NB4 (cell line): ENCODE measurements at regions not wholly inside any gene's neighbourhood (a gene's known extent, or its start where the extent isn't known, plus 50 kb on each side); places are given as distances from the start of the nearest gene placed in this dataset.

Experiments used
- DNase-seq: peaks from one replicate; pipeline ENCODE4 v3.0.0; 2010; ENCODE audit warnings: low read depth
- H3K4me3 ChIP-seq: one replicate; pipeline ENCODE4 v1.5.1; 2011; ENCODE audit warnings: mild to moderate bottlenecking, low read depth, low read length, moderate library complexity
- CTCF ChIP-seq: IDR thresholded peaks from one replicate; pipeline ENCODE4 v1.5.1; 2012; ENCODE audit warnings: low read depth, low read length
- MAX ChIP-seq: IDR thresholded peaks from 2 replicates; pipeline ENCODE4 v1.6.1; 2011; ENCODE audit warnings: low read depth, low read length
- MYC ChIP-seq: IDR thresholded peaks from 2 replicates; pipeline ENCODE4 v1.6.1; 2011; ENCODE audit warnings: low read depth, low read length
- POLR2A ChIP-seq: IDR thresholded peaks from 2 replicates; pipeline ENCODE4 v1.6.1; 2011; ENCODE audit warnings: mild to moderate bottlenecking; ENCODE audit not compliant: insufficient read length; ENCODE audit errors: extremely low read depth

- no peak for DNase-seq
- TF ChIP-seq MYC (no peak), POLR2A (no peak), CTCF (no peak), MAX (no peak)
Observed at GRCh38 chr21:16438761-16439160, 709.0 kb downstream of the USP25 start.

GRCh38 chr21:16441789-16442188, 712.0 kb downstream of the USP25 start:
- no peak for TF ChIP-seq CTCF
- no peak for TF ChIP-seq MAX
- no peak for TF ChIP-seq POLR2A
- no peak for TF ChIP-seq MYC
- DNase-seq, result no peak
- H3K4me3 ChIP-seq, result no peak overlapping the region

More at GRCh38 chr21:16438761-16439160, 709.0 kb downstream of the USP25 start:
- H3K4me3 ChIP-seq, result no peak overlapping the region

GRCh38 chr21:16454399-16454798, 724.6 kb downstream of the USP25 start:
- H3K4me3 ChIP-seq, result no peak overlapping the region
- TF ChIP-seq MAX (no peak), CTCF (no peak), MYC (no peak), POLR2A (no peak)
- no peak for DNase-seq

GRCh38 chr21:16455526-16455925, 725.7 kb downstream of the USP25 start:
- TF ChIP-seq POLR2A (no peak), MAX (no peak), MYC (no peak), CTCF (no peak)
- no peak overlapping the region for H3K4me3 ChIP-seq
- no peak for DNase-seq

- no peak for DNase-seq
- H3K4me3 ChIP-seq, result no peak overlapping the region
- TF ChIP-seq POLR2A, result no peak
- no peak for TF ChIP-seq CTCF
- TF ChIP-seq MYC, result no peak
- TF ChIP-seq MAX, result no peak
Observed at GRCh38 chr21:16455978-16456377, 726.2 kb downstream of the USP25 start.

GRCh38 chr21:16457498-16457897, 727.7 kb downstream of the USP25 start:
- TF ChIP-seq MYC, result no peak
- TF ChIP-seq POLR2A, result no peak
- TF ChIP-seq MAX, result no peak
- no peak for TF ChIP-seq CTCF
- no peak for DNase-seq
- no peak overlapping the region for H3K4me3 ChIP-seq
